ENCODE measurements at regions not wholly inside any gene's neighbourhood (a gene's known extent, or its start where the extent isn't known, plus 50 kb on each side); places are given as distances from the start of the nearest gene placed in this dataset.

GRCh38 chr3:10555263-10555662 lies 49.9 kb upstream of the ATP2B2 start:
- TF ChIP-seq TAF1 (IDR thresholded peaks at IDR 0.05; ENCODE audit: borderline replicate concordance, low read depth, low read length) (no peak), POLR2AphosphoS5 (IDR thresholded peaks at IDR 0.05; ENCODE audit: low read depth, low read length) (no peak), POLR2A (IDR thresholded peaks at IDR 0.05; ENCODE audit: low read depth, low read length) (no peak)
- DNase-seq (ENCODE audit: insufficient read length) (no peak), FAIRE-seq (no peak)

DNA sequence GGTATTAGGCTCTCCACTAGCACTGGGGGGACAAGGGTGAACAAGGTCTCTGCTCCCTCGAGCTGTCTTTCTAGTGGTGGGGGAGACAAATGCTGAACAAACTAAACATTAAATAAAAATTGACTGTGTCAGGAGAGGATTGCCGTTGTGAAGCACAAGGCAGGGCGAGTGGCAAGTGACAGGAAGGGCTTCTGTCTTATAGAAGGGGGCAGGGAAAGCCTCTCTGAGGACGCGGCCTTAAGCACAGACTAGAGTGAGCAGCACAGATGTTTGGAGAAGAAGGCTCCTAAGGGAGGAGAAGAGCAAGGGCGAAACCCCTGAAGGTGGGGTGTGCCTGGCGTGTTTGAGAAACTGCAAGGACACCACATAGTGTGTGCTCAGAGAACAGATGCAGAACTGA lies 50.9 kb upstream of the ATP2B2 start:
- no peak for FAIRE-seq

GRCh38 chr3:10557250-10557649 lies 51.9 kb upstream of the ATP2B2 start:
- FAIRE-seq (no peak), DNase-seq (ENCODE audit: insufficient read length) (no peak)
- TF ChIP-seq TAF1 (IDR thresholded peaks at IDR 0.05; ENCODE audit: borderline replicate concordance, low read depth, low read length) (no peak), POLR2AphosphoS5 (IDR thresholded peaks at IDR 0.05; ENCODE audit: low read depth, low read length) (no peak), POLR2A (IDR thresholded peaks at IDR 0.05; ENCODE audit: low read depth, low read length) (no peak)

More for the DNA sequence above, 50.9 kb upstream of the ATP2B2 start:
- no peak for DNase-seq (ENCODE audit: insufficient read length)
- TF ChIP-seq TAF1 (IDR thresholded peaks at IDR 0.05; ENCODE audit: borderline replicate concordance, low read depth, low read length) (no peak), POLR2AphosphoS5 (IDR thresholded peaks at IDR 0.05; ENCODE audit: low read depth, low read length) (no peak), POLR2A (IDR thresholded peaks at IDR 0.05; ENCODE audit: low read depth, low read length) (no peak)

- TF ChIP-seq POLR2AphosphoS5 (IDR thresholded peaks at IDR 0.05; ENCODE audit: low read depth, low read length) (no peak), TAF1 (IDR thresholded peaks at IDR 0.05; ENCODE audit: borderline replicate concordance, low read depth, low read length) (no peak), POLR2A (IDR thresholded peaks at IDR 0.05; ENCODE audit: low read depth, low read length) (no peak)
- FAIRE-seq (no peak), DNase-seq (ENCODE audit: insufficient read length) (no peak)
Observed at GRCh38 chr3:10557781-10558373, 52.5 kb upstream of the ATP2B2 start.

DNA sequence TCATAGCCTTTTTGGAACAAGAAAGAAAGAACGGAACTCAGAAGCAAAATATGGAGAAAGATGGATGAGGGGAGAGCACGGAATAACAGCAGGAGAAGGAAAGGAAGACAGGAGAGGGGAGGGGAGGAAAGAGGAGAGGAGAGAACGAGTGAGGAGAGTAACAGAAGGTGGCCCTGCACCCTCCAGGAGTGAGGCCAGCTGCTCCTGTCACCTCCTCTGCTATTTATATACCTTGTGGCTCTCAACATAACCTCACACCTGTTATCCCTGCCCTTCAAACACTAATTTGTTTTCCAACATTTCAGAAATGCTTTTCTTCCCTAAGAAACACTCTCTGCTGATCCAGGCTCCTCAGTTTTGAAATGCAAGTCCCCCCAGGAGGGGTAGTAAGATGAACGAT lies 53.4 kb upstream of the ATP2B2 start:
- no peak for TF ChIP-seq POLR2AphosphoS5 (IDR thresholded peaks at IDR 0.05; ENCODE audit: low read depth, low read length)
- no peak for TF ChIP-seq TAF1 (IDR thresholded peaks at IDR 0.05; ENCODE audit: borderline replicate concordance, low read depth, low read length)
- TF ChIP-seq POLR2A (IDR thresholded peaks at IDR 0.05; ENCODE audit: low read depth, low read length): no peak
- DNase-seq (ENCODE audit: insufficient read length): no peak
- no peak for FAIRE-seq

GRCh38 chr3:10560060-10560861 lies 54.9 kb upstream of the ATP2B2 start:
- no peak for FAIRE-seq
- DNase-seq (ENCODE audit: insufficient read length): no peak
- TF ChIP-seq POLR2AphosphoS5 (IDR thresholded peaks at IDR 0.05; ENCODE audit: low read depth, low read length): no peak
- no peak for TF ChIP-seq POLR2A (IDR thresholded peaks at IDR 0.05; ENCODE audit: low read depth, low read length)
- no peak for TF ChIP-seq TAF1 (IDR thresholded peaks at IDR 0.05; ENCODE audit: borderline replicate concordance, low read depth, low read length)

DNA sequence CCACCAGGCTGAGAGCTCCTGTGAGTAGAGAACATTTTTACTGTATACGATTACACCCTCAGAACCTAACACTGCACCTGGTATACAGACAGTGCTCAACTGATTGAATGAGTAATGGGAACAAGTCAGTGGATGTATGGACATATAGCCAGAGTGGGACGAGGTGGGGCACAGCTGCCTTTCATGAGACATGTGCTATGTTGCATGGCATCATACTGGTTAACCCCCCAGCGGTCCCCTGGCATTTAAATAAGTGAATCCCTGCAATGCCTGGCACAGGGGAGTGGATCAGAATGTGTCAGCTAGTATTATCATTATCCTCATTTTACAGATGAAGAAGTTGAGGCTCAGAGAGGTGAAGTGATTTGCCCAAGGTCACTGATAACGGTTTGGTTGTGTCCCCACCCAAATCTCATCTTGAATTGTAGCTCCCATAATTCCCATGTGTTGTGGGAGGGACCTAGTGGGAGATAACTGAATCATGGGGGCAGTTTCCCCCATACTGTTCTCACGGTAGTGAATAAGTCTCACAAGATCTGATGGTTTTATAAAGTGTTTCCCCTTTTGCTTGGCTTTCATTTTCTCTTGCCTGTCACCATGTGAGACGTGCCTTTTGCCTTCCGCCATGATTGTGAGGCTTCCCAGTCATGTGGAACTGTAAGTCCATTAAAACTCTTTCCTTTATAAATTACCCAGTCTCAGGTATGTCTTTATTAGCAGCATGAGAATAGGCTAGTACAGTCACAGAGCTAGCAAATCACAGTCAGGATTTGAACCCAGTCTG lies 56.0 kb upstream of the ATP2B2 start:
- FAIRE-seq: no peak
- DNase-seq (ENCODE audit: insufficient read length): no peak
- TF ChIP-seq TAF1 (IDR thresholded peaks at IDR 0.05; ENCODE audit: borderline replicate concordance, low read depth, low read length): no peak
- TF ChIP-seq POLR2AphosphoS5 (IDR thresholded peaks at IDR 0.05; ENCODE audit: low read depth, low read length): no peak
- no peak for TF ChIP-seq POLR2A (IDR thresholded peaks at IDR 0.05; ENCODE audit: low read depth, low read length)

- TF ChIP-seq POLR2AphosphoS5 (IDR thresholded peaks at IDR 0.05; ENCODE audit: low read depth, low read length) (no peak), TAF1 (IDR thresholded peaks at IDR 0.05; ENCODE audit: borderline replicate concordance, low read depth, low read length) (no peak), POLR2A (IDR thresholded peaks at IDR 0.05; ENCODE audit: low read depth, low read length) (no peak)
- DNase-seq (ENCODE audit: insufficient read length): no peak
- peak; percentile 38 for FAIRE-seq
Observed at GRCh38 chr3:10561946-10562560, 56.7 kb upstream of the ATP2B2 start.

- TF ChIP-seq POLR2AphosphoS5 (IDR thresholded peaks at IDR 0.05; ENCODE audit: low read depth, low read length) (no peak), POLR2A (IDR thresholded peaks at IDR 0.05; ENCODE audit: low read depth, low read length) (no peak), TAF1 (IDR thresholded peaks at IDR 0.05; ENCODE audit: borderline replicate concordance, low read depth, low read length) (no peak)
- FAIRE-seq: no peak
- no peak for DNase-seq (ENCODE audit: insufficient read length)
Observed at GRCh38 chr3:10563396-10563795, 58.0 kb upstream of the ATP2B2 start.

DNA sequence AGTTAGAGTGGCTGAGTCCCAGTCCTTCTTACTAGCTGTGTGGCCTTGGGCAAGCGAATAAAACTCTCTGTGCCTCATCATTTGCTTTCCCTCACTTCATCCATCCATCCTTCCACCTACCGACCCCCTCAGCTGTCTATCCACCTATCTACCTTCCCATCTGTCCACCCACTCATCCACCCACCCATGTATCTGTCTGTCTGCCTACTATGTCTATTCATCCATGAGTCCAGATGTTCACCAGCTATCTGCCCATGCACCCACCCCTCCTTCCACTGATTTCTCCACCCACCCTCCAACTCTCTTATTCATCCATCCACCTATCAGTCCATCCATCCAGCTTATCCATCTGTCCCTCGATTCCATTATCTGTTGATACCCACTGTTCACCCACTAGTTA lies 60.4 kb upstream of the ATP2B2 start:
- no peak for FAIRE-seq
- TF ChIP-seq POLR2A (IDR thresholded peaks at IDR 0.05; ENCODE audit: low read depth, low read length) (no peak), POLR2AphosphoS5 (IDR thresholded peaks at IDR 0.05; ENCODE audit: low read depth, low read length) (no peak), TAF1 (IDR thresholded peaks at IDR 0.05; ENCODE audit: borderline replicate concordance, low read depth, low read length) (no peak)
- DNase-seq (ENCODE audit: insufficient read length): no peak

- FAIRE-seq (no peak), DNase-seq (ENCODE audit: insufficient read length) (no peak)
- no peak for TF ChIP-seq POLR2AphosphoS5 (IDR thresholded peaks at IDR 0.05; ENCODE audit: low read depth, low read length)
- no peak for TF ChIP-seq TAF1 (IDR thresholded peaks at IDR 0.05; ENCODE audit: borderline replicate concordance, low read depth, low read length)
- no peak for TF ChIP-seq POLR2A (IDR thresholded peaks at IDR 0.05; ENCODE audit: low read depth, low read length)
Observed at GRCh38 chr3:10566451-10566850, 61.1 kb upstream of the ATP2B2 start.

Data from GM12892 (cell line).